DND-41 (cell line): ENCODE measurements at regions not wholly inside any gene's neighbourhood (a gene's known extent, or its start where the extent isn't known, plus 50 kb on each side); places are given as distances from the start of the nearest gene placed in this dataset.

Experiments
- ATAC-seq: fragments of 200-7000 bp; cut with Tn5 transposase; 3 replicates; pipeline ENCODE4 v1.9.1; 2021; ENCODE audit warnings: low read depth; ENCODE audit not compliant: insufficient read depth
- DNase-seq: peaks from one replicate; pipeline ENCODE4 v3.0.0-alpha.2; 2020
- H2AFZ ChIP-seq: 2 replicates; pipeline ENCODE4 v1.6.0; 2012; ENCODE audit warnings: low read depth, low read length
- H3K27ac ChIP-seq: 2 replicates; pipeline ENCODE4 v1.5.1; 2012; ENCODE audit warnings: low read length, inconsistent platforms
- H3K27me3 ChIP-seq: fragments of 200-600 bp; sonication (generic); 2 replicates; pipeline ENCODE4 v1.6.0; 2012; ENCODE audit warnings: low read length, mild to moderate bottlenecking, inconsistent platforms; ENCODE audit not compliant: insufficient read depth, poor library complexity
- H3K36me3 ChIP-seq: 2 replicates; pipeline ENCODE4 v1.5.1; 2012; ENCODE audit warnings: low read length, inconsistent platforms; ENCODE audit not compliant: insufficient read depth
- H3K4me1 ChIP-seq: 2 replicates; pipeline ENCODE4 v1.5.1; 2012; ENCODE audit warnings: mild to moderate bottlenecking, low read length; ENCODE audit not compliant: insufficient read depth
- H3K4me2 ChIP-seq: 2 replicates; pipeline ENCODE4 v1.6.0; 2012; ENCODE audit warnings: mild to moderate bottlenecking, moderate library complexity, low read length, inconsistent platforms; ENCODE audit not compliant: insufficient read depth
- H3K4me3 ChIP-seq, 2 experiments: fragments of 200-600 bp in 1 of 2; shearing (Covaris generic) in 1 of 2; 2 replicates each; pipeline ENCODE4 v1.5.1; 2012 to 2016; ENCODE audit warnings: inconsistent platforms in 2 of 2, low read length in 2 of 2, mild to moderate bottlenecking in 2 of 2, low read depth in 1 of 2, moderate library complexity in 1 of 2
- H3K79me2 ChIP-seq: 2 replicates; pipeline ENCODE4 v1.6.0; 2012; ENCODE audit warnings: low read length, inconsistent platforms; ENCODE audit not compliant: insufficient read depth
- H3K9ac ChIP-seq: 2 replicates; pipeline ENCODE4 v1.6.0; 2012; ENCODE audit warnings: low read depth, mild to moderate bottlenecking, inconsistent platforms, low read length, moderate library complexity
- H3K9me3 ChIP-seq: 2 replicates; pipeline ENCODE4 v1.5.1; 2012; ENCODE audit warnings: low read length, moderate library complexity, mild to moderate bottlenecking, inconsistent platforms; ENCODE audit not compliant: insufficient read depth, severe bottlenecking
- H4K20me1 ChIP-seq: 2 replicates; pipeline ENCODE4 v1.6.0; 2012; ENCODE audit warnings: low read length; ENCODE audit not compliant: insufficient read depth
- EZH2 ChIP-seq: IDR thresholded peaks from 3 replicates; pipeline ENCODE4 v1.6.1; 2012; ENCODE audit warnings: borderline replicate concordance, low read depth, mild to moderate bottlenecking, moderate library complexity, low read length, inconsistent platforms; ENCODE audit not compliant: severe bottlenecking
- TF ChIP-seq, protein P1 (sequence below): IDR thresholded peaks from 2 replicates; pipeline ENCODE4 v1.5.1; 2012; ENCODE audit warnings: borderline replicate concordance, low read length, moderate library complexity, mild to moderate bottlenecking; ENCODE audit not compliant: poor library complexity, severe bottlenecking; ENCODE audit errors: extremely low read depth

DNA sequence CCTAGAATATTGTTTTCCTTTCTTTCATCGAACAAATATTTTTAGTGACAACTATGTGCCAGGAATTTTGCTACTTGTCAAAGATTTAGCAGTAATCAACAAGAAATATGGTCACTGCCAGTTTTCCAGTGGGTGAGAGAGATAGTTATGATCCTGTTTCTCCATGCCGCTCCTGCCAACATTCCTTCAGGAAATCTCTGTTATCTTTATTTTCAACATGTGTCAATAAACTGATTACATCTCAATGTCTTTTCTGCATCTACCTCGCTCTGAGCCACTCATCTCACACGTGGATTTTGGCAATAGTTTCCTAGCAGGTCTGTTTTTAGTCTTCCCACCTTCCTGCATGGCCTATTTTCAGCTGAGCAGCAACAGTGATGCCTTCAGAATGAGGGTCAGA, 650.0 kb upstream of the STXBP6 start:
- Histone ChIP-seq H3K4me2 (no peak overlapping the region), H3K4me1 (no peaks in the 10 kb centered on the region), H3K9ac (no peak overlapping the region), H4K20me1 (no peaks in the 10 kb centered on the region), H3K4me3 (no peak overlapping the region), H3K27me3 (no peaks in the 10 kb centered on the region), H3K27ac (no peak overlapping the region), H2AFZ (no peak overlapping the region), H3K9me3 (no peaks in the 10 kb centered on the region), H3K79me2 (no peaks in the 10 kb centered on the region), H3K36me3 (no peaks in the 10 kb centered on the region)
- no peak for TF ChIP-seq EZH2
- TF ChIP-seq, protein P1, sequence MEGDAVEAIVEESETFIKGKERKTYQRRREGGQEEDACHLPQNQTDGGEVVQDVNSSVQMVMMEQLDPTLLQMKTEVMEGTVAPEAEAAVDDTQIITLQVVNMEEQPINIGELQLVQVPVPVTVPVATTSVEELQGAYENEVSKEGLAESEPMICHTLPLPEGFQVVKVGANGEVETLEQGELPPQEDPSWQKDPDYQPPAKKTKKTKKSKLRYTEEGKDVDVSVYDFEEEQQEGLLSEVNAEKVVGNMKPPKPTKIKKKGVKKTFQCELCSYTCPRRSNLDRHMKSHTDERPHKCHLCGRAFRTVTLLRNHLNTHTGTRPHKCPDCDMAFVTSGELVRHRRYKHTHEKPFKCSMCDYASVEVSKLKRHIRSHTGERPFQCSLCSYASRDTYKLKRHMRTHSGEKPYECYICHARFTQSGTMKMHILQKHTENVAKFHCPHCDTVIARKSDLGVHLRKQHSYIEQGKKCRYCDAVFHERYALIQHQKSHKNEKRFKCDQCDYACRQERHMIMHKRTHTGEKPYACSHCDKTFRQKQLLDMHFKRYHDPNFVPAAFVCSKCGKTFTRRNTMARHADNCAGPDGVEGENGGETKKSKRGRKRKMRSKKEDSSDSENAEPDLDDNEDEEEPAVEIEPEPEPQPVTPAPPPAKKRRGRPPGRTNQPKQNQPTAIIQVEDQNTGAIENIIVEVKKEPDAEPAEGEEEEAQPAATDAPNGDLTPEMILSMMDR: no peak
- ATAC-seq (no peak), DNase-seq (no peak)

DNA sequence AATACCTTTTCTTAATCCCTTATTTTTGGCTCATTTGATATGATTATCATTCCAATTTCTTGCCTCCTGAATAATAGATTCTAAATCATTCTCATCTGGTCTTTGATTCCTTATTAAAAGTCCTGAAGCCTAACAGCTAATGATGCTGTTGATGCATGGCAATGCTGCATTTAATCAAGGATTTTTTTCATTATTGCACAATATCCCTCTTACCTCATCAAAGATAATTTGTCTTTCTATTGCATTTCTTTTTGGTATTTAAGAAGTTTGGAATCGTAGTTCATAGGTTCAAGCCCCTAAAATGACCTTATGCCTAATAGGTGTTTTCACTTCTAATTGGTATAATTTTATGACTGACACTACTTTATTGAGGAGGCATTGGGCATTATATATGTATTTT, 648.2 kb upstream of the STXBP6 start:
- Histone ChIP-seq H2AFZ (no peak overlapping the region), H3K4me3 (no peak overlapping the region), H4K20me1 (no peaks in the 10 kb centered on the region), H3K27me3 (no peaks in the 10 kb centered on the region), H3K36me3 (no peaks in the 10 kb centered on the region), H3K9me3 (no peaks in the 10 kb centered on the region), H3K4me1 (no peaks in the 10 kb centered on the region), H3K4me2 (no peak overlapping the region), H3K27ac (no peak overlapping the region), H3K79me2 (no peaks in the 10 kb centered on the region), H3K9ac (no peak overlapping the region)
- ATAC-seq (no peak), DNase-seq (no peak)
- TF ChIP-seq, protein P1: no peak
- TF ChIP-seq EZH2: no peak

DNA sequence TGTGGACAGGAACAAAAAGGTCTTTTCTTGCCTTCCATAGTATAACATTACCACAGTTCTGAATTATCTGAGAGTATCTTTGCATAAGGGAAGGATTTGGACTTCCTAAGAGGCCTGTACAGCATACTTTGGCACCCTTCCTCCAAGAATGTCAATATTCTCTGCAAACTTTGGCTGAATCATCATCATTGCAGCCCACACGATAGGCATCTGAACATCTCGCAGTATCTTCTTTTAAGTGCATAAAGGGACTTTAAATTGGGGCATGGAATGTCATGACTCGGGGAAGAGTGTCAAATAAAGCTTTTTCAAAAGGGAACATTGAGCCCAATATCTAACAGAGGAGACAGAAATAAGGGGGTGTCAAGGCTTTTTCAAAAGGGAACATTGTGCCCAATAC, 646.2 kb upstream of the STXBP6 start:
- DNase-seq (no peak), ATAC-seq (no peak)
- TF ChIP-seq EZH2: no peak
- TF ChIP-seq, protein P1: no peak
- H3K36me3 ChIP-seq: no peaks in the 10 kb centered on the region
- H3K27ac ChIP-seq: no peak overlapping the region
- H3K4me2 ChIP-seq: no peak overlapping the region
- H2AFZ ChIP-seq: no peak overlapping the region
- no peak overlapping the region for H3K9ac ChIP-seq
- H4K20me1 ChIP-seq: no peaks in the 10 kb centered on the region
- no peaks in the 10 kb centered on the region for H3K4me1 ChIP-seq
- no peaks in the 10 kb centered on the region for H3K27me3 ChIP-seq
- H3K9me3 ChIP-seq: no peaks in the 10 kb centered on the region
- H3K4me3 ChIP-seq: no peak overlapping the region
- no peaks in the 10 kb centered on the region for H3K79me2 ChIP-seq

DNA sequence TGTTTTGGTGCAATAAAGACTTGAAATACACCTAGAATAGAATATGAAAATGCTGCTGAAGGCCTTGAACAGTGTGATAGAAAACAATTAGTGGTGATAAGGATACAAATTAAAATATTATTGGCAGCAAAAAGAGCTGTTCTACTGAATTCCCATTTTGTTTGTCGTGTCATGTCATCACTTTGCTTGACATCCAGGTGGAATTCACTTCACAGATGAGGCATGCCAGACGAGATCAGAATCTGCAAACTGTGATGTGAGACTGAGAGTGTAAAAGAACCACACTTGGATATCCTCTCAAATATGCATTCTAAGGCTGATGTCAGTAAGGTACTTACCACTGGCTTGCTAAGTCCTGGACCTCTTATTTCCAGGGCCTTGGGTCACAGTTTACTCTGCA, 635.1 kb upstream of the STXBP6 start:
- Histone ChIP-seq H3K27ac (no peak overlapping the region), H3K9ac (no peak overlapping the region), H3K36me3 (no peaks in the 10 kb centered on the region), H2AFZ (no peak overlapping the region), H3K4me3 (no peak overlapping the region), H3K9me3 (no peaks in the 10 kb centered on the region), H3K27me3 (no peaks in the 10 kb centered on the region), H3K4me2 (no peak overlapping the region), H4K20me1 (no peaks in the 10 kb centered on the region), H3K4me1 (no peaks in the 10 kb centered on the region), H3K79me2 (no peaks in the 10 kb centered on the region)
- DNase-seq (no peak), ATAC-seq (no peak)
- TF ChIP-seq, protein P1: no peak
- TF ChIP-seq EZH2: no peak
